OCI-LY7 (cell line): ENCODE measurements at regions not wholly inside any gene's neighbourhood (a gene's known extent, or its start where the extent isn't known, plus 50 kb on each side); places are given as distances from the start of the nearest gene placed in this dataset.

Experiments used
- CTCF ChIP-seq: fragments of 200-600 bp; sonication (generic); conservative IDR thresholded peaks from 2 replicates; pipeline ENCODE4 v1.5.1; 2014; ENCODE audit warnings: mild to moderate bottlenecking, antibody characterized with exemption, low read length, moderate library complexity, mixed read lengths
- EZH2phosphoT487 ChIP-seq: fragments of 200-600 bp; sonication (generic); IDR thresholded peaks from 2 replicates; pipeline ENCODE4 v1.6.1; 2018; ENCODE audit warnings: low read depth, borderline replicate concordance, mild to moderate bottlenecking, mixed run types, antibody characterized with exemption, low read length, moderate library complexity, mixed read lengths

GRCh38 chr18:10070561-10071000 lies 156.8 kb downstream of the VAPA start:
- TF ChIP-seq CTCF (no peak), EZH2phosphoT487 (no peak)
